Right lobe of liver (tissue), 4 donors: ENCODE measurements at regions not wholly inside any gene's neighbourhood (a gene's known extent, or its start where the extent isn't known, plus 50 kb on each side); places are given as distances from the start of the nearest gene placed in this dataset.

Experiments used
- POLR2A ChIP-seq: fragments of 450-650 bp; IDR thresholded peaks from one replicate; pipeline ENCODE4 v1.6.1; 2017; ENCODE audit warnings: antibody characterized with exemption, mild to moderate bottlenecking
- TF ChIP-seq, protein P1 (sequence below), 4 donors: fragments of 200-600 bp in 3 of 4; fragments of 450-650 bp in 1 of 4; IDR thresholded peaks; one replicate each; pipeline versions ENCODE4 v1.5.1 to v1.8.0; 2016 to 2022; ENCODE audit warnings: antibody characterized with exemption in 4 of 4, mild to moderate bottlenecking in 2 of 4
- donor health status: DM: no; HTN: no; CAD: no.
- donor health status: DM: no; HTN: no; CAD: no.
- donor health status: DM: no; HTN: yes; CAD: no.

DNA sequence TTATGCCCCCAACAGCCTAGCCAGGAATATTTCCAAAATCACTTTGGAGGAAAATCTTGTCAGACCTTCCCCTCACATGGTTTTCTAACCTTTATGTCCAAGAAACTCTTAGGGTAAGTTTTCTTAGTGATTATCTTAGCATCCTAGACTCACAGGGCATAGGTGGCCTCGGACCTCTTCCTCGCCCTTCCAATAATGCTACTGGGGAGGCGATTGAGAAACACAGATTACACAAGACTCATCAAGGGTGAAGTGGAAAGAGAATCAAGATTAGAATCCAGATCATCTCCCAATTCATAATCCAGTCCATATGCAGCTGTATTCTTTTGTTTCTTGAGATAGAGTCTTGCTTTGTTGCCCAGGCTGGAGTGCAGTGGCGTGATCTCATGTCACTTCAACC, 358.4 kb upstream of the CDH5 start:
- TF ChIP-seq, protein P1, sequence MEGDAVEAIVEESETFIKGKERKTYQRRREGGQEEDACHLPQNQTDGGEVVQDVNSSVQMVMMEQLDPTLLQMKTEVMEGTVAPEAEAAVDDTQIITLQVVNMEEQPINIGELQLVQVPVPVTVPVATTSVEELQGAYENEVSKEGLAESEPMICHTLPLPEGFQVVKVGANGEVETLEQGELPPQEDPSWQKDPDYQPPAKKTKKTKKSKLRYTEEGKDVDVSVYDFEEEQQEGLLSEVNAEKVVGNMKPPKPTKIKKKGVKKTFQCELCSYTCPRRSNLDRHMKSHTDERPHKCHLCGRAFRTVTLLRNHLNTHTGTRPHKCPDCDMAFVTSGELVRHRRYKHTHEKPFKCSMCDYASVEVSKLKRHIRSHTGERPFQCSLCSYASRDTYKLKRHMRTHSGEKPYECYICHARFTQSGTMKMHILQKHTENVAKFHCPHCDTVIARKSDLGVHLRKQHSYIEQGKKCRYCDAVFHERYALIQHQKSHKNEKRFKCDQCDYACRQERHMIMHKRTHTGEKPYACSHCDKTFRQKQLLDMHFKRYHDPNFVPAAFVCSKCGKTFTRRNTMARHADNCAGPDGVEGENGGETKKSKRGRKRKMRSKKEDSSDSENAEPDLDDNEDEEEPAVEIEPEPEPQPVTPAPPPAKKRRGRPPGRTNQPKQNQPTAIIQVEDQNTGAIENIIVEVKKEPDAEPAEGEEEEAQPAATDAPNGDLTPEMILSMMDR (IDR thresholded peaks at IDR 0.05) = no peak
- TF ChIP-seq POLR2A = no peak
